Osteoblast (primary cell): ENCODE measurements at regions not wholly inside any gene's neighbourhood (a gene's known extent, or its start where the extent isn't known, plus 50 kb on each side); places are given as distances from the start of the nearest gene placed in this dataset.
A peak's percentile ranks its signal among the peaks of the same experiment; 100 is the strongest.

Source experiments
- DNase-seq: peaks from one replicate; pipeline ENCODE4 v3.0.0; 2011; ENCODE audit warnings: low spot score, mixed read lengths; ENCODE audit not compliant: insufficient read length; ENCODE audit errors: missing footprints
- H2AFZ ChIP-seq: 2 replicates; pipeline ENCODE4 v1.6.0; 2011; ENCODE audit warnings: mild to moderate bottlenecking, low read length
- H3K27ac ChIP-seq: 2 replicates; pipeline ENCODE4 v1.5.1; 2011; ENCODE audit warnings: mild to moderate bottlenecking, low read depth, low read length, moderate library complexity
- H3K27me3 ChIP-seq: 2 replicates; pipeline ENCODE4 v1.6.0; 2012; ENCODE audit warnings: mild to moderate bottlenecking, control low read depth, inconsistent platforms, low read length, moderate library complexity; ENCODE audit not compliant: insufficient read depth
- H3K36me3 ChIP-seq: 2 replicates; pipeline ENCODE4 v1.5.1; 2011; ENCODE audit warnings: mild to moderate bottlenecking, low read length, control low read depth, moderate library complexity; ENCODE audit not compliant: insufficient read depth
- H3K4me1 ChIP-seq: 2 replicates; pipeline ENCODE4 v1.5.1; 2011; ENCODE audit warnings: mild to moderate bottlenecking, low read length, control low read depth, moderate library complexity; ENCODE audit not compliant: insufficient read depth
- H3K4me2 ChIP-seq: 2 replicates; pipeline ENCODE4 v1.6.0; 2011; ENCODE audit warnings: mild to moderate bottlenecking, low read length; ENCODE audit not compliant: insufficient read depth
- H3K4me3 ChIP-seq: fragments of 200-600 bp; sonication (generic); 3 replicates; pipeline ENCODE4 v1.5.1; 2012; ENCODE audit warnings: mild to moderate bottlenecking, low read length, inconsistent platforms; ENCODE audit not compliant: insufficient read depth
- H3K79me2 ChIP-seq: 2 replicates; pipeline ENCODE4 v1.6.0; 2012; ENCODE audit warnings: mild to moderate bottlenecking, low read length, control low read depth, inconsistent platforms; ENCODE audit not compliant: insufficient read depth
- H3K9me3 ChIP-seq: 2 replicates; pipeline ENCODE4 v1.5.1; 2011; ENCODE audit warnings: low read depth, low read length, control low read depth
- H4K20me1 ChIP-seq: 2 replicates; pipeline ENCODE4 v1.6.0; 2012; ENCODE audit warnings: mild to moderate bottlenecking, low read length, control low read depth; ENCODE audit not compliant: insufficient read depth
- TF ChIP-seq, protein P1 (sequence below): IDR thresholded peaks from 2 replicates; pipeline ENCODE4 v1.5.1; 2011; ENCODE audit warnings: mild to moderate bottlenecking, low read depth, low read length, moderate library complexity; ENCODE audit errors: extremely low read depth

DNA sequence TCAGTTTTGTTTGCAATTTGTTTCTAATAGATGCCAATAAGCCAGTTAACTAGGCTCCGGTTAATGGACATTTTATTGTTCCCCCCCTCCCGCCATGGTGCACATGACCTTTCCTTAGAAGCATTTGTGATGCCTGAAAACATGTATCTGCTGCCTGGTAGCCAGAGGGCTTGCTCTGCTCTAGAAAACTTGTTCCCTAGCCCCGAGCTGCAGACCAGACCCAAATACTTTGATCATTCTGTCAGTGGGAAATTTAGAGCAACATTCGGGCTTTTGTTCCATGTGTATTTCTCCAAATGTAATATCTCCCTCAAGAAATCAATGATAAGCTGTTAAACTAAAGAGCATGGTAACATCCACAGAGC, 104.7 kb downstream of the EVX1 start:
- peak overlapping the region; percentile 80 for H2AFZ ChIP-seq
- no peak overlapping the region for H3K4me3 ChIP-seq
- no peaks in the 10 kb centered on the region for H4K20me1 ChIP-seq
- H3K79me2 ChIP-seq: no peaks in the 10 kb centered on the region
- no peak overlapping the region for H3K27ac ChIP-seq
- TF ChIP-seq, protein P1, sequence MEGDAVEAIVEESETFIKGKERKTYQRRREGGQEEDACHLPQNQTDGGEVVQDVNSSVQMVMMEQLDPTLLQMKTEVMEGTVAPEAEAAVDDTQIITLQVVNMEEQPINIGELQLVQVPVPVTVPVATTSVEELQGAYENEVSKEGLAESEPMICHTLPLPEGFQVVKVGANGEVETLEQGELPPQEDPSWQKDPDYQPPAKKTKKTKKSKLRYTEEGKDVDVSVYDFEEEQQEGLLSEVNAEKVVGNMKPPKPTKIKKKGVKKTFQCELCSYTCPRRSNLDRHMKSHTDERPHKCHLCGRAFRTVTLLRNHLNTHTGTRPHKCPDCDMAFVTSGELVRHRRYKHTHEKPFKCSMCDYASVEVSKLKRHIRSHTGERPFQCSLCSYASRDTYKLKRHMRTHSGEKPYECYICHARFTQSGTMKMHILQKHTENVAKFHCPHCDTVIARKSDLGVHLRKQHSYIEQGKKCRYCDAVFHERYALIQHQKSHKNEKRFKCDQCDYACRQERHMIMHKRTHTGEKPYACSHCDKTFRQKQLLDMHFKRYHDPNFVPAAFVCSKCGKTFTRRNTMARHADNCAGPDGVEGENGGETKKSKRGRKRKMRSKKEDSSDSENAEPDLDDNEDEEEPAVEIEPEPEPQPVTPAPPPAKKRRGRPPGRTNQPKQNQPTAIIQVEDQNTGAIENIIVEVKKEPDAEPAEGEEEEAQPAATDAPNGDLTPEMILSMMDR: no peak
- peaks cover 6% of the 10 kb centered on the region for H3K4me1 ChIP-seq
- H3K9me3 ChIP-seq: no peaks in the 10 kb centered on the region
- H3K36me3 ChIP-seq: no peaks in the 10 kb centered on the region
- H3K4me2 ChIP-seq: peak overlapping the region; percentile 72
- no peak for DNase-seq
- H3K27me3 ChIP-seq: no peaks in the 10 kb centered on the region

- H4K20me1 ChIP-seq: no peaks in the 10 kb centered on the region
- no peaks in the 10 kb centered on the region for H3K36me3 ChIP-seq
- H3K79me2 ChIP-seq: no peaks in the 10 kb centered on the region
- H2AFZ ChIP-seq: no peak overlapping the region
- no peak overlapping the region for H3K27ac ChIP-seq
- no peak overlapping the region for H3K4me3 ChIP-seq
- H3K9me3 ChIP-seq: no peaks in the 10 kb centered on the region
- no peak for DNase-seq
- TF ChIP-seq, protein P1: no peak
- no peak overlapping the region for H3K4me2 ChIP-seq
- H3K4me1 ChIP-seq: peaks cover 6% of the 10 kb centered on the region
- H3K27me3 ChIP-seq: no peaks in the 10 kb centered on the region
Observed at GRCh38 chr7:27349621-27350020, 107.0 kb downstream of the EVX1 start.

DNA sequence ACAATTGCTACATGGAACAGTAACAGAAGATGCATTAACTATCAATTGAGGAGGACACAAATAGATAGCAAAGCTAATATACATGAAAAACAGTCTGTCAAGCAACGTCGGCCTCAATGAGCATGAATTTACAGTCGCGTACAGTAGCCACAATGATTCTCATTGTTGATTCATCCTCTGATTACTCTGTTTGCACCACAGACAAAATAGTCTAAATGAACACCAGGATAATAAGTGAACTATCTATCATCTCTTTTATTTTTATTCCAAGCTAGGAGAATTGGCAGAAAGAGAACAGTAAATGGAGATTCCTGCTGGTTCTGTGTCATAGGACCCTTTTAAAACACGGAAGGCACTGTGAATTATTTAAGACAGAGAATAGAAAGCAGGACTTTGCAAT, 108.5 kb downstream of the EVX1 start:
- H3K4me2 ChIP-seq: no peak overlapping the region
- no peak overlapping the region for H3K27ac ChIP-seq
- no peaks in the 10 kb centered on the region for H3K79me2 ChIP-seq
- TF ChIP-seq, protein P1: no peak
- peaks cover 6% of the 10 kb centered on the region for H3K4me1 ChIP-seq
- H4K20me1 ChIP-seq: no peaks in the 10 kb centered on the region
- H2AFZ ChIP-seq: no peak overlapping the region
- H3K36me3 ChIP-seq: no peaks in the 10 kb centered on the region
- H3K9me3 ChIP-seq: no peaks in the 10 kb centered on the region
- no peak overlapping the region for H3K4me3 ChIP-seq
- DNase-seq: no peak
- H3K27me3 ChIP-seq: peaks cover 8% of the 10 kb centered on the region

- no peaks in the 10 kb centered on the region for H3K36me3 ChIP-seq
- H3K9me3 ChIP-seq: no peaks in the 10 kb centered on the region
- peaks cover 8% of the 10 kb centered on the region for H3K27me3 ChIP-seq
- no peak overlapping the region for H3K4me3 ChIP-seq
- no peak overlapping the region for H3K27ac ChIP-seq
- TF ChIP-seq, protein P1: no peak
- no peak overlapping the region for H3K4me2 ChIP-seq
- H3K79me2 ChIP-seq: no peaks in the 10 kb centered on the region
- no peak overlapping the region for H2AFZ ChIP-seq
- H3K4me1 ChIP-seq: peaks cover under 1% of the 10 kb centered on the region
- no peaks in the 10 kb centered on the region for H4K20me1 ChIP-seq
- no peak for DNase-seq
Observed at GRCh38 chr7:27351786-27352185, 109.2 kb downstream of the EVX1 start.
